ENCODE measurements at regions not wholly inside any gene's neighbourhood (a gene's known extent, or its start where the extent isn't known, plus 50 kb on each side); places are given as distances from the start of the nearest gene placed in this dataset.

GRCh38 chr2:12316476-12316875 lies 400.3 kb upstream of the TRIB2 start:
- Histone ChIP-seq H3K4me1 (peaks cover 21% of the 10 kb centered on the region), H3K79me2 (ENCODE audit: low read depth) (no peaks in the 10 kb centered on the region), H3K36me3 (no peaks in the 10 kb centered on the region), H3K27me3 (no peaks in the 10 kb centered on the region), H3K9ac (no peak overlapping the region), H3K4me2 (no peak overlapping the region), H3F3A (ENCODE audit: low read depth) (no peaks in the 10 kb centered on the region), H3K4me3 (no peak overlapping the region), H2AFZ (replicated peaks) (no peak overlapping the region), H4K20me1 (ENCODE audit: low read depth) (no peaks in the 10 kb centered on the region), H3K9me3 (ENCODE audit: low read depth) (no peaks in the 10 kb centered on the region), H3K27ac (no peak overlapping the region)
- TF ChIP-seq EZH2 (IDR thresholded peaks at IDR 0.05) = no peak
- TF ChIP-seq, protein P1, sequence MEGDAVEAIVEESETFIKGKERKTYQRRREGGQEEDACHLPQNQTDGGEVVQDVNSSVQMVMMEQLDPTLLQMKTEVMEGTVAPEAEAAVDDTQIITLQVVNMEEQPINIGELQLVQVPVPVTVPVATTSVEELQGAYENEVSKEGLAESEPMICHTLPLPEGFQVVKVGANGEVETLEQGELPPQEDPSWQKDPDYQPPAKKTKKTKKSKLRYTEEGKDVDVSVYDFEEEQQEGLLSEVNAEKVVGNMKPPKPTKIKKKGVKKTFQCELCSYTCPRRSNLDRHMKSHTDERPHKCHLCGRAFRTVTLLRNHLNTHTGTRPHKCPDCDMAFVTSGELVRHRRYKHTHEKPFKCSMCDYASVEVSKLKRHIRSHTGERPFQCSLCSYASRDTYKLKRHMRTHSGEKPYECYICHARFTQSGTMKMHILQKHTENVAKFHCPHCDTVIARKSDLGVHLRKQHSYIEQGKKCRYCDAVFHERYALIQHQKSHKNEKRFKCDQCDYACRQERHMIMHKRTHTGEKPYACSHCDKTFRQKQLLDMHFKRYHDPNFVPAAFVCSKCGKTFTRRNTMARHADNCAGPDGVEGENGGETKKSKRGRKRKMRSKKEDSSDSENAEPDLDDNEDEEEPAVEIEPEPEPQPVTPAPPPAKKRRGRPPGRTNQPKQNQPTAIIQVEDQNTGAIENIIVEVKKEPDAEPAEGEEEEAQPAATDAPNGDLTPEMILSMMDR (IDR thresholded peaks at IDR 0.05) = no peak
- TF ChIP-seq EZH2phosphoT487 (IDR thresholded peaks at IDR 0.05) = no peak
- Mint-ChIP-seq H3K36me3 (no peaks in the 10 kb centered on the region), H3K4me3 (no peak overlapping the region), H3K4me1 (peaks cover 27% of the 10 kb centered on the region), H3K27me3 (ENCODE audit: insufficient read depth, low read depth) (peaks cover 5% of the 10 kb centered on the region), H3K9me3 (peaks cover 5% of the 10 kb centered on the region), H3K27ac (no peak overlapping the region)
- DNase-seq (ENCODE audit: low spot score) = no peak

DNA sequence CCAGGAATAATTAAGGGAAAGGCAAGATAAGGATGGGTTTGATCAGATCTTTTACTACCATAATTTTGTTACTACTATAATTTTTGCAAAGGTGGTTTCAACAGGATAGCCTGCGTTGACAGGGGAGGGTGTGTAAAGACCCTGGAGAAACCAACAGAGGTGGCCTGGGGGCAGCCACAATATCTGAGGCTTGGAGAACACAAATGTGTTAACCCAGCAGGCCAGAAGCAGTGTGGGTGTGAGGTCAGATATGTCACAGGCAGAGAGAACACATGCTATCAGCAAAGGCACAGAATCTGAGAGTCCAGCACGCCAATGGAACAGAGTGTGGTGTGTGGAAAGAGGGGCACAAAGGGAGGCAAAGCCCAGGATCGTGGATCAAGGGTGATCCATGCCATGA lies 399.4 kb upstream of the TRIB2 start:
- H3K36me3 ChIP-seq = no peaks in the 10 kb centered on the region
- peaks cover 5% of the 10 kb centered on the region for H3K9me3 Mint-ChIP-seq
- H3K4me3 Mint-ChIP-seq = no peak overlapping the region
- H3K4me1 ChIP-seq = peaks cover 21% of the 10 kb centered on the region
- H3K27me3 Mint-ChIP-seq (ENCODE audit: insufficient read depth, low read depth) = peaks cover 5% of the 10 kb centered on the region
- H3K36me3 Mint-ChIP-seq = no peaks in the 10 kb centered on the region
- H3K79me2 ChIP-seq (ENCODE audit: low read depth) = no peaks in the 10 kb centered on the region
- H3K27ac ChIP-seq = no peak overlapping the region
- H3K27me3 ChIP-seq = no peaks in the 10 kb centered on the region
- H3K4me1 Mint-ChIP-seq = peaks cover 27% of the 10 kb centered on the region
- H3K9ac ChIP-seq = no peak overlapping the region
- H4K20me1 ChIP-seq (ENCODE audit: low read depth) = no peaks in the 10 kb centered on the region
- H3K9me3 ChIP-seq (ENCODE audit: low read depth) = no peaks in the 10 kb centered on the region
- H3F3A ChIP-seq (ENCODE audit: low read depth) = no peaks in the 10 kb centered on the region
- no peak for DNase-seq (ENCODE audit: low spot score)
- H2AFZ ChIP-seq (replicated peaks) = no peak overlapping the region
- no peak overlapping the region for H3K27ac Mint-ChIP-seq
- TF ChIP-seq, protein P1 (IDR thresholded peaks at IDR 0.05) = no peak
- no peak for TF ChIP-seq EZH2phosphoT487 (IDR thresholded peaks at IDR 0.05)
- TF ChIP-seq EZH2 (IDR thresholded peaks at IDR 0.05) = no peak
- H3K4me2 ChIP-seq = no peak overlapping the region
- H3K4me3 ChIP-seq = no peak overlapping the region

- Histone ChIP-seq H3K36me3 (no peaks in the 10 kb centered on the region), H3K4me3 (no peak overlapping the region), H3K9me3 (ENCODE audit: low read depth) (no peaks in the 10 kb centered on the region), H4K20me1 (ENCODE audit: low read depth) (no peaks in the 10 kb centered on the region), H3K4me1 (peaks cover 18% of the 10 kb centered on the region), H3F3A (ENCODE audit: low read depth) (no peaks in the 10 kb centered on the region), H3K9ac (no peak overlapping the region), H2AFZ (replicated peaks) (no peak overlapping the region), H3K27ac (no peak overlapping the region), H3K27me3 (no peaks in the 10 kb centered on the region), H3K4me2 (no peak overlapping the region), H3K79me2 (ENCODE audit: low read depth) (no peaks in the 10 kb centered on the region)
- H3K9me3 Mint-ChIP-seq = peaks cover 5% of the 10 kb centered on the region
- no peak overlapping the region for H3K4me3 Mint-ChIP-seq
- TF ChIP-seq EZH2phosphoT487 (IDR thresholded peaks at IDR 0.05) (no peak), EZH2 (IDR thresholded peaks at IDR 0.05) (no peak)
- TF ChIP-seq, protein P1 (IDR thresholded peaks at IDR 0.05) = no peak
- no peaks in the 10 kb centered on the region for H3K36me3 Mint-ChIP-seq
- H3K27ac Mint-ChIP-seq = no peak overlapping the region
- H3K27me3 Mint-ChIP-seq (ENCODE audit: insufficient read depth, low read depth) = peaks cover 5% of the 10 kb centered on the region
- DNase-seq (ENCODE audit: low spot score) = no peak
- peaks cover 23% of the 10 kb centered on the region for H3K4me1 Mint-ChIP-seq
These were observed 398.8 kb upstream of the TRIB2 start for GRCh38 chr2:12317814-12318426.
